ENCODE measurements at regions not wholly inside any gene's neighbourhood (a gene's known extent, or its start where the extent isn't known, plus 50 kb on each side); places are given as distances from the start of the nearest gene placed in this dataset.

DNA sequence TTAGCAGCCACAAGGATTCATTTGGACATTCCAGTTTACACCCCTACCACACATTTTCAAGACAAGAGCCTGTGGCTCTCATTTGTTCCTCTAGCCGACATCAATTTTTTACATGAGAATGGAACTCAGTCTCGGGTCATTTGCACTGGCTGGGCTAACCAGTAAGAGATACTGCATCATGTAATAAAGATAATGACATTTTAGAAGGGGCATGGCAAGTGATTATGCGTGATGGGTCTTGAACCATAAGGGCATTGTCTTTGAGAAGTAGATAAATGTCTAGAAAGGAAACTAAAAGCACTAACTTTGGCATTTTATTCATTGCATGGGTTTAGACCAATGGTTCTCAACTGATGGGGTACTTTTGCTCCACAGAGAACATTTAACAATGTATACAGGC, 146.0 kb upstream of the GRM7 start:
- TF ChIP-seq, protein P1, sequence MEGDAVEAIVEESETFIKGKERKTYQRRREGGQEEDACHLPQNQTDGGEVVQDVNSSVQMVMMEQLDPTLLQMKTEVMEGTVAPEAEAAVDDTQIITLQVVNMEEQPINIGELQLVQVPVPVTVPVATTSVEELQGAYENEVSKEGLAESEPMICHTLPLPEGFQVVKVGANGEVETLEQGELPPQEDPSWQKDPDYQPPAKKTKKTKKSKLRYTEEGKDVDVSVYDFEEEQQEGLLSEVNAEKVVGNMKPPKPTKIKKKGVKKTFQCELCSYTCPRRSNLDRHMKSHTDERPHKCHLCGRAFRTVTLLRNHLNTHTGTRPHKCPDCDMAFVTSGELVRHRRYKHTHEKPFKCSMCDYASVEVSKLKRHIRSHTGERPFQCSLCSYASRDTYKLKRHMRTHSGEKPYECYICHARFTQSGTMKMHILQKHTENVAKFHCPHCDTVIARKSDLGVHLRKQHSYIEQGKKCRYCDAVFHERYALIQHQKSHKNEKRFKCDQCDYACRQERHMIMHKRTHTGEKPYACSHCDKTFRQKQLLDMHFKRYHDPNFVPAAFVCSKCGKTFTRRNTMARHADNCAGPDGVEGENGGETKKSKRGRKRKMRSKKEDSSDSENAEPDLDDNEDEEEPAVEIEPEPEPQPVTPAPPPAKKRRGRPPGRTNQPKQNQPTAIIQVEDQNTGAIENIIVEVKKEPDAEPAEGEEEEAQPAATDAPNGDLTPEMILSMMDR (IDR thresholded peaks at IDR 0.05): no peak

- TF ChIP-seq, protein P1 (IDR thresholded peaks at IDR 0.05): no peak
These were observed 144.5 kb upstream of the GRM7 start for GRCh38 chr3:6716420-6716819.

DNA sequence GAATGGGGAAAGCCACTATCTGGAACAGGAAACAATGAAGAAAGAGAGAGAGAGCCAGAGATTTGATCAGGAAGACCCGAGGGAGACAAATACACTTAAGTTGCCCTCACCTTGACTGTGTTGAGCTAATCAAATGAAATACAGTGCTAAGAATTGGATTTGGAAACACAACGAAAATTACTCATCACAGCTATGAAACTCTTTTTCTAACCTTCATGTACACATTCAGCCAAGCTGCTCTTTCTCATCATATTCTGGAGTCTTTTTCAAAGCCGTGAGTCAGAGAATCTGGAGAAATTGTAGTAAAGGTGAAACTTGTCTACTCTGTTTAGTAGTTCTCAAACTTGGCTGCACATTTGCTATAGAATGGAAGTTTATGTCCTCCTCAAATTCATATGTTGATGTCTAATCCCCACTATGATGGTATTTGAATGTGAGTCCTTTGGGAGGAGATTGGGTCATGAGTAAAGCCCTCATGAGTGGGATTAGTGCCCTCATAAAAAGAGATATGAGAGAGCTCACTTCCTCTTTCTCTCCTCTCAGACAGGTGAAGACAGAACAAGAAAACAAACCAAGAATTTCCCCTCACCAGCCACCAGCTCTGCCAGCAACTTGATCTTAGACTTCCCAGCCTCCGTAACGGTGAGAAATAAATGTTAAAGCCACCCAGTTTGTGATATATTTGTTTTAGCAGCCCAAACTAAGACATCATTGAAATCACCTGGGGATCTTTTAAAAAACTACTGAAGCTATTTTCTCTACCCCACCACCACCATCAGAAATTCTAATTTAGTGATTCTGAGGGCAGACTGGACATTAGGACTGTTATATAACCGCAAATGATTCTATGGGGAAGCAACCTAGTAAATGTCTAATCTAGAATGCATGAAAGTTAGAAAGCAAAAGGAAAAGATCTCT, 143.6 kb upstream of the GRM7 start:
- TF ChIP-seq, protein P1 (IDR thresholded peaks at IDR 0.05): no peak

DNA sequence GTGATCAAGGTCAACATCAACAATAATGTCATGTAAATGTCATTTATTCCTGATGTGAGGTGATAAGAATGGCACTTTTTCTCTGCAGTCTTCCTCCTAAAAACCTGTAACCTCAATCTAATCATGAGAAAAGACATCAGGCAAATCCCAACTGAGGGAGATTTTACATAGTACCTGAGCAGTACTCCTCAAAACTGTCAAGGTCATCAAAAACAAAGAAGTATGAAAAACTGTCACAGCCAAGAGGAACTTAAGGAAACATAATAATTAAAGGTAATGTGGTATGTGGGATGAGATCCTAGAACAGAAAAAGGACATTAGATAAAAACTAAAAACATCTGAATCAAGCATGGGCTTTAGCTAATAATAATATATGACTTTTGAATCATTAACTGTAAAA, 140.9 kb upstream of the GRM7 start:
- TF ChIP-seq, protein P1 (IDR thresholded peaks at IDR 0.05): no peak

DNA sequence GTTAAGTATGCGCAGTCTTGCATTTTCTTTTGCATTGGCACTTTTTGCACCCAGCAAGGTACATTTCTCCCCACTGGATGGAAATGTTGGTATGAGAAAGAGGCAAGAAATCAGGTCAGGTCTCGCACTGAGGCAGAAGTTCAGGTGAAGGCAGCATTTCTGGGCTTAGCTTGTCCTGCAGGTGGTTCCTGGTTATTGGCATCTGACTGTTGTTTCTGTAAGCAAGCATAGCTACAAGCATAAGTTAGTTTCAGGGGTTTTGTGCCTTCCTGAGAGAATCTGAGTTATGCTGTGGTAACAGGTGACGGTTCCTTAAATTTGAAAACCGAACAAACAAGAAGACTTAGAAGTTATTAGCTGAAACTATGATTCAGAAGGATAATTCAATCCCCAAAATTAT, 139.4 kb upstream of the GRM7 start:
- TF ChIP-seq, protein P1 (IDR thresholded peaks at IDR 0.05): no peak

- TF ChIP-seq, protein P1 (IDR thresholded peaks at IDR 0.05): no peak
These were observed 137.7 kb upstream of the GRM7 start for GRCh38 chr3:6723205-6723604.

- TF ChIP-seq, protein P1 (IDR thresholded peaks at IDR 0.05): no peak
These were observed 134.1 kb upstream of the GRM7 start for GRCh38 chr3:6726811-6727210.
